Colonic mucosa (tissue), 4 donors: ENCODE measurements at regions not wholly inside any gene's neighbourhood (a gene's known extent, or its start where the extent isn't known, plus 50 kb on each side); places are given as distances from the start of the nearest gene placed in this dataset.

Source experiments
- DNase-seq: peaks from one replicate; pipeline ENCODE4 v3.0.0-alpha.2; 2020
- H3K27ac ChIP-seq: fragments of 200-600 bp; one replicate; pipeline ENCODE4 v1.8.0; 2021
- H3K27me3 ChIP-seq: fragments of 200-600 bp; one replicate; pipeline ENCODE4 v1.8.0; 2021
- H3K36me3 ChIP-seq: fragments of 200-600 bp; one replicate; pipeline ENCODE4 v1.8.0; 2021
- H3K4me1 ChIP-seq: fragments of 200-600 bp; one replicate; pipeline ENCODE4 v1.8.0; 2021; ENCODE audit warnings: mild to moderate bottlenecking
- H3K4me3 ChIP-seq: fragments of 200-600 bp; one replicate; pipeline ENCODE4 v1.8.0; 2021
- H3K9ac ChIP-seq, 2 donors: one replicate each; pipeline ENCODE4 v1.7.0; 2013; ENCODE audit warnings: control low read depth in 2 of 2, low read depth in 2 of 2, low read length in 2 of 2
- H3K9me3 ChIP-seq: fragments of 200-600 bp; one replicate; pipeline ENCODE4 v1.8.0; 2021
- CTCF ChIP-seq: fragments of 200-600 bp; IDR thresholded peaks from one replicate; pipeline ENCODE4 v1.8.0; 2022; ENCODE audit warnings: antibody characterized with exemption, mild to moderate bottlenecking
- intact Hi-C: fragments of 100-400 bp; cut with DNase I; formaldehyde crosslinking; loops from one replicate; pipeline ENCODE4 v1.14.1; 2022
- donor health status: healthy.
- donor health status: DM: no; HTN: no; CAD: no.
- donor health status: DM: no; HTN: no; CAD: no.

GRCh38 chr5:98065261-98065909 is 708.1 kb upstream of the RGMB start:
- H3K36me3 ChIP-seq, result no peaks in the 10 kb centered on the region
- no peak for TF ChIP-seq CTCF
- no peak overlapping the region for H3K4me3 ChIP-seq
- no peaks in the 10 kb centered on the region for H3K9me3 ChIP-seq
- no peaks in the 10 kb centered on the region for H3K27me3 ChIP-seq
- intact Hi-C loops, result no loop called here
- H3K9ac ChIP-seq, result no peak overlapping the region
- no peak for DNase-seq
- H3K4me1 ChIP-seq, result no peaks in the 10 kb centered on the region
- no peak overlapping the region for H3K27ac ChIP-seq

DNA sequence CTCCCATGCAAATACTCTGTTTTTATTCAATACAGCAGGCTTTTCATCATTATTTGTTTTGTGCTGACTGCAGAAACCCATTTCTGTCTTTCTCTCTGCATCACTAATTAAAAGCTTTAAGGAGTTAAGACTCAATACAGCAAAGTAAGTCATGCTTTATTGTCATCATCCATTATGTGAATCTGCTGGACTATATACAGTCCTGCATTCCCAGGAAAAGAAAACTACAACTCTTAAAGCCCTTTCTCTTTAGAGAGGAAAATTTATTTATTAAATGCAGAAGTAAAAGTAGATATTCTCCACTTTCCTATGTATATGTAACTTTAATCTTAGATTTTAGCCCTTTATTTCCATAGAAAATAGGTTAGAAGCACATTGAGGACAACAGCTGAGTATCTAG is 706.6 kb upstream of the RGMB start:
- no peaks in the 10 kb centered on the region for H3K36me3 ChIP-seq
- no peak overlapping the region for H3K4me3 ChIP-seq
- H3K27ac ChIP-seq, result no peak overlapping the region
- no peaks in the 10 kb centered on the region for H3K27me3 ChIP-seq
- H3K9ac ChIP-seq, result no peak overlapping the region
- no peaks in the 10 kb centered on the region for H3K9me3 ChIP-seq
- intact Hi-C loops, result no loop called here
- no peak for DNase-seq
- no peaks in the 10 kb centered on the region for H3K4me1 ChIP-seq
- TF ChIP-seq CTCF, result no peak

GRCh38 chr5:98069876-98070512 is 703.5 kb upstream of the RGMB start:
- intact Hi-C loops, result no loop called here
- H3K4me1 ChIP-seq, result no peaks in the 10 kb centered on the region

DNA sequence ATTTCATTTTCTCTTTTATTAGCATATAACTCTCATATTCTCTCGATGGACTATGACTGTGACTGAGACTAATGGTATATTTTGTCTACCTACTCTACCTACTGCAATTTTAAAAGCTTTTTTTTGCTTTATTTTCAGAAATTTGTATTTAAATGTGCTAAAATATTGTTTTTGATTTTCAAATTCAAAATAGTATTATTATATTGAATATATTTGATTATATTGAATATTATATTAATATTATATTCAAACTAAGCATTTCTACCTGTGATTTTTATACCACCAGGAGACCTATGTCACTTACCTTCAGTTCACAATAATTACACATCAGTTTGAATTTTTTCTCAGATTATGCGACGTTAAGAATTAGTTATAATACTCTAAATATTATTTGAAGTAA is 700.5 kb upstream of the RGMB start:
- H3K9ac ChIP-seq, result no peak overlapping the region
- DNase-seq, result no peak
- intact Hi-C loops, result no loop called here
- no peak overlapping the region for H3K27ac ChIP-seq
- H3K4me3 ChIP-seq, result no peak overlapping the region
- no peaks in the 10 kb centered on the region for H3K4me1 ChIP-seq
- H3K9me3 ChIP-seq, result no peaks in the 10 kb centered on the region
- H3K27me3 ChIP-seq, result no peaks in the 10 kb centered on the region
- TF ChIP-seq CTCF, result no peak
- no peaks in the 10 kb centered on the region for H3K36me3 ChIP-seq

More at GRCh38 chr5:98069876-98070512, 703.5 kb upstream of the RGMB start:
- Histone ChIP-seq H3K27me3 (no peaks in the 10 kb centered on the region), H3K9me3 (no peaks in the 10 kb centered on the region), H3K27ac (no peak overlapping the region), H3K4me3 (no peak overlapping the region), H3K9ac (no peak overlapping the region), H3K36me3 (no peaks in the 10 kb centered on the region)
- TF ChIP-seq CTCF, result no peak
- no peak for DNase-seq

GRCh38 chr5:98076501-98076900 is 697.0 kb upstream of the RGMB start:
- H3K36me3 ChIP-seq, result no peaks in the 10 kb centered on the region
- TF ChIP-seq CTCF, result no peak
- no peak for DNase-seq
- H3K9ac ChIP-seq, result no peak overlapping the region
- intact Hi-C loops, result no loop called here
- H3K9me3 ChIP-seq, result no peaks in the 10 kb centered on the region
- no peak overlapping the region for H3K4me3 ChIP-seq
- H3K27me3 ChIP-seq, result no peaks in the 10 kb centered on the region
- H3K27ac ChIP-seq, result no peak overlapping the region
- no peaks in the 10 kb centered on the region for H3K4me1 ChIP-seq
